Right kidney (tissue), 1 donor: ENCODE measurements at regions not wholly inside any gene's neighbourhood (a gene's known extent, or its start where the extent isn't known, plus 50 kb on each side); places are given as distances from the start of the nearest gene placed in this dataset.
"Not testable (repeated sequence)": the region's sequence is repeated elsewhere in the genome, so short reads cannot be mapped to it uniquely, and the experiment has no call there.

Experiments used
- DNase-seq: peaks from one replicate; pipeline ENCODE4 v3.0.0-alpha.2; 2016

GRCh38 chr2:61774351-61774750, 79.5 kb downstream of the FAM161A start:
- no peak for DNase-seq

GRCh38 chr2:61771904-61772845, 81.7 kb downstream of the FAM161A start:
- DNase-seq = no peak

GRCh38 chr2:61770746-61771145, 83.1 kb downstream of the FAM161A start:
- no peak for DNase-seq

GRCh38 chr2:61770298-61770697, 83.6 kb downstream of the FAM161A start:
- DNase-seq = no peak

- DNase-seq = no peak
Observed at GRCh38 chr2:61769093-61769675, 84.7 kb downstream of the FAM161A start.

GRCh38 chr2:61764035-61764800, 89.6 kb downstream of the FAM161A start:
- DNase-seq = peak; percentile 95

- DNase-seq = no peak
Observed at GRCh38 chr2:61763605-61764034, 90.2 kb downstream of the FAM161A start.

- DNase-seq = no peak
Observed at GRCh38 chr2:61762292-61762691, 91.6 kb downstream of the FAM161A start.

GRCh38 chr2:61759718-61760117, 94.1 kb downstream of the FAM161A start:
- no peak for DNase-seq

GRCh38 chr2:61759005-61759404, 94.9 kb downstream of the FAM161A start:
- no peak for DNase-seq

- DNase-seq = no peak
Observed at GRCh38 chr2:61758159-61758558, 95.7 kb downstream of the FAM161A start.

- no peak for DNase-seq
Observed at GRCh38 chr2:61753512-61753911, 100.3 kb downstream of the FAM161A start.

- no peak for DNase-seq
Observed at GRCh38 chr2:61750624-61751023, 103.2 kb downstream of the FAM161A start.

GRCh38 chr2:61742955-61743354, 110.9 kb downstream of the FAM161A start:
- no peak for DNase-seq

- DNase-seq = no peak
Observed at GRCh38 chr2:61737841-61738240, 116.0 kb downstream of the FAM161A start.

- no peak for DNase-seq
Observed at GRCh38 chr2:61736953-61737352, 116.9 kb downstream of the FAM161A start.

- no peak for DNase-seq
Observed at GRCh38 chr2:61733563-61733962, 120.3 kb downstream of the FAM161A start.

- no peak for DNase-seq
Observed at GRCh38 chr2:61732787-61733186, 121.1 kb downstream of the FAM161A start.

GRCh38 chr2:61727746-61728145, 126.1 kb downstream of the FAM161A start:
- DNase-seq = no peak

GRCh38 chr2:61726456-61727209, 127.2 kb downstream of the FAM161A start:
- DNase-seq = no peak

GRCh38 chr2:61723364-61723763, 130.5 kb downstream of the FAM161A start:
- DNase-seq = not testable (repeated sequence)

GRCh38 chr2:61722800-61723199, 131.1 kb downstream of the FAM161A start:
- DNase-seq = no peak
